A673 (cell line): ENCODE measurements at regions not wholly inside any gene's neighbourhood (a gene's known extent, or its start where the extent isn't known, plus 50 kb on each side); places are given as distances from the start of the nearest gene placed in this dataset.

Experiments used
- BruUV-seq: library from RNA; stranded (reverse); fragments of 400-500 nt; replicated peaks from 2 replicates; lab custom pipeline; 2021; lab: Mats Ljungman, UMichigan
- CTCF ChIA-PET: fragments of 300-600 bp; sonication (Branson Sonifier 250); formaldehyde crosslinking; loops from one replicate; lab custom pipeline; 2022; ENCODE audit warnings: antibody characterized with exemption; lab: Charles Lee
- POLR2A ChIA-PET: fragments of 300-600 bp; sonication (Branson Sonifier 250); formaldehyde crosslinking; loops from one replicate; lab custom pipeline; 2022; ENCODE audit warnings: antibody characterized with exemption; ENCODE audit not compliant: low non-redundant PET; lab: Charles Lee
- DNase-seq: peaks from one replicate; pipeline ENCODE4 v3.0.0-alpha.2; 2015; ENCODE audit warnings: low spot score
- H3K27ac ChIP-seq: fragments of 200-600 bp; sonication (generic); 2 replicates; pipeline ENCODE4 v1.5.1; 2016; ENCODE audit warnings: mixed run types, low read depth, mild to moderate bottlenecking, mixed read lengths, antibody characterized with exemption, low read length; ENCODE audit not compliant: poor library complexity, severe bottlenecking
- H3K27me3 ChIP-seq: fragments of 200-600 bp; sonication (generic); replicated peaks from 2 replicates; pipeline ENCODE4 v1.6.1; 2017; ENCODE audit warnings: mixed run types, low read depth, mild to moderate bottlenecking, mixed read lengths, antibody characterized with exemption, low read length; ENCODE audit not compliant: insufficient read depth, poor library complexity
- H3K36me3 ChIP-seq: fragments of 200-600 bp; sonication (generic); 2 replicates; pipeline ENCODE4 v1.6.1; 2016; ENCODE audit warnings: mixed run types, mild to moderate bottlenecking, mixed read lengths, antibody characterized with exemption, low read length; ENCODE audit not compliant: insufficient read depth, poor library complexity, severe bottlenecking
- H3K4me1 ChIP-seq: fragments of 200-600 bp; sonication (generic); 2 replicates; pipeline ENCODE4 v1.6.1; 2017; ENCODE audit warnings: mixed run types, mild to moderate bottlenecking, mixed read lengths, antibody characterized with exemption, low read length; ENCODE audit not compliant: insufficient read depth, poor library complexity, severe bottlenecking
- H3K4me3 ChIP-seq: fragments of 200-600 bp; sonication (generic); 2 replicates; pipeline ENCODE4 v1.5.1; 2016; ENCODE audit warnings: low read depth, mixed run types, mild to moderate bottlenecking, mixed read lengths, low read length; ENCODE audit not compliant: poor library complexity, severe bottlenecking
- H3K9me3 ChIP-seq: fragments of 200-600 bp; sonication (generic); 2 replicates; pipeline ENCODE4 v1.6.1; 2016; ENCODE audit warnings: mixed run types, low read depth, mild to moderate bottlenecking, mixed read lengths, antibody characterized with exemption, low read length; ENCODE audit not compliant: poor library complexity, severe bottlenecking
- EZH2 ChIP-seq: fragments of 200-600 bp; sonication (generic); IDR thresholded peaks from 2 replicates; pipeline ENCODE4 v1.6.1; 2017; ENCODE audit warnings: borderline replicate concordance, low read depth, mild to moderate bottlenecking, mixed read lengths, antibody characterized with exemption, low read length; ENCODE audit not compliant: poor library complexity, severe bottlenecking
- intact Hi-C: fragments of 100-400 bp; cut with micrococcal nuclease; formaldehyde crosslinking; loops from one replicate; pipeline ENCODE4 v1.10.0; 2022; ENCODE audit not compliant: unreplicated experiment
- TF ChIP-seq, protein P1 (sequence below): fragments of 300-800, 200-600 bp; sonication (generic); conservative IDR thresholded peaks from 2 replicates; pipeline ENCODE4 v1.5.1; 2017; ENCODE audit warnings: low read depth, mild to moderate bottlenecking, antibody characterized with exemption, low read length, moderate library complexity, mixed read lengths

DNA sequence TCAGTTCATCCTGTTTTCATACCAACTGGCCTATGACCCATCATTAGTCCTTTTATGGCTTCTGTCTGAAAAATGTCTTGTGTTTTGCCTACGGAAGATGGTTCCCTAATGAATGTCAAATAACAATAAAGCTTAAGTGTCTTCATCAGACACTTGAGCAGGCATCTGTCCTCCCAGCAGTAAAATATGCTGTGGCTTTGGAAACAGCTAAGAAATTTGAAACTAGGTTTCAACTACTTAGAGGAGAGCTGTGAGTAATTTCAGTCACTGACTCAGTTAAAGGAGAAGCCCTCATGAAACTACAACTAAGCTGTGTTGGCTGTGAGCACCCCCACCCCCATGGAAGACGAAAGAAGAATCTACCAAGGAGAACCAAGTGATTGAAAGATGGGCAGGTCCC is 409.4 kb upstream of the PPP2R3A start:
- BruUV-seq, result no TSS peak
- DNase-seq, result no peak
- ChIA-PET POLR2A (no interaction called here), CTCF (no interaction called here)
- no peaks in the 10 kb centered on the region for H3K4me1 ChIP-seq
- H3K27me3 ChIP-seq, result peaks cover 4% of the 10 kb centered on the region
- TF ChIP-seq, protein P1, sequence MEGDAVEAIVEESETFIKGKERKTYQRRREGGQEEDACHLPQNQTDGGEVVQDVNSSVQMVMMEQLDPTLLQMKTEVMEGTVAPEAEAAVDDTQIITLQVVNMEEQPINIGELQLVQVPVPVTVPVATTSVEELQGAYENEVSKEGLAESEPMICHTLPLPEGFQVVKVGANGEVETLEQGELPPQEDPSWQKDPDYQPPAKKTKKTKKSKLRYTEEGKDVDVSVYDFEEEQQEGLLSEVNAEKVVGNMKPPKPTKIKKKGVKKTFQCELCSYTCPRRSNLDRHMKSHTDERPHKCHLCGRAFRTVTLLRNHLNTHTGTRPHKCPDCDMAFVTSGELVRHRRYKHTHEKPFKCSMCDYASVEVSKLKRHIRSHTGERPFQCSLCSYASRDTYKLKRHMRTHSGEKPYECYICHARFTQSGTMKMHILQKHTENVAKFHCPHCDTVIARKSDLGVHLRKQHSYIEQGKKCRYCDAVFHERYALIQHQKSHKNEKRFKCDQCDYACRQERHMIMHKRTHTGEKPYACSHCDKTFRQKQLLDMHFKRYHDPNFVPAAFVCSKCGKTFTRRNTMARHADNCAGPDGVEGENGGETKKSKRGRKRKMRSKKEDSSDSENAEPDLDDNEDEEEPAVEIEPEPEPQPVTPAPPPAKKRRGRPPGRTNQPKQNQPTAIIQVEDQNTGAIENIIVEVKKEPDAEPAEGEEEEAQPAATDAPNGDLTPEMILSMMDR, result no peak
- no peak for TF ChIP-seq EZH2
- no peak overlapping the region for H3K4me3 ChIP-seq
- no peaks in the 10 kb centered on the region for H3K36me3 ChIP-seq
- intact Hi-C loops, result no loop called here
- no peaks in the 10 kb centered on the region for H3K9me3 ChIP-seq
- H3K27ac ChIP-seq, result no peak overlapping the region

DNA sequence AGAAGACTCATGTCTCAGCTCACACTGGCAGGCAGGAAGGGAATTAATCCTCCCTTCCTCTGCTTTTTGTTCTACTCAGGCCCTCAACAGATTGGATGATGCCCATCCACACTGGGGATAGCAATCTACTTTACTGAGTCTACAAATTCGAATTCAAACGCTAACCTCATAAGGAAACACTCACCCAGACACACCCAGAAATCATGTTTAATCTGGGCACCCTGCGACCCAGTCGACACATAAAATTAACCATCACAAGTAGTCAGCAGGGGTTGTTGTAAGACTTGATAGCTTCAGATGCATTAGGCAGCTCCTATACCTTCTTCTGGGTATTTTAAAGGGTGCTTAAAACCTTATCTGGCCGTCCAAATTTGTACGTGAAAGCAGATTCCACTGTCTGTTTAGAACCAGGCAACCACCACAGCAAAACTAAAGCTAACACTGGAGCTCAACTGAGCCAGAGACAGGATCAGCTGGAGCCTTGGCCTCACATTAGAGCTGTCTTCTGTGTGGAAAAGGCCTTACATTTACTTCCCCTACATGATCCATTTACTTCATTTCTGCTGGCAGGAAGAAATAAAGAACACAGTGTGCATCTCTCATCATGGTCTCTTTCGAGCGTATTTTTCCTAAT is 407.3 kb upstream of the PPP2R3A start:
- peaks cover 4% of the 10 kb centered on the region for H3K27me3 ChIP-seq
- TF ChIP-seq EZH2, result no peak
- TF ChIP-seq, protein P1, result no peak
- DNase-seq, result no peak
- H3K36me3 ChIP-seq, result no peaks in the 10 kb centered on the region
- CTCF ChIA-PET, result no interaction called here
- no peak overlapping the region for H3K4me3 ChIP-seq
- no TSS peak for BruUV-seq
- POLR2A ChIA-PET, result no interaction called here
- no peak overlapping the region for H3K27ac ChIP-seq
- intact Hi-C loops, result no loop called here
- no peaks in the 10 kb centered on the region for H3K4me1 ChIP-seq
- H3K9me3 ChIP-seq, result no peaks in the 10 kb centered on the region

DNA sequence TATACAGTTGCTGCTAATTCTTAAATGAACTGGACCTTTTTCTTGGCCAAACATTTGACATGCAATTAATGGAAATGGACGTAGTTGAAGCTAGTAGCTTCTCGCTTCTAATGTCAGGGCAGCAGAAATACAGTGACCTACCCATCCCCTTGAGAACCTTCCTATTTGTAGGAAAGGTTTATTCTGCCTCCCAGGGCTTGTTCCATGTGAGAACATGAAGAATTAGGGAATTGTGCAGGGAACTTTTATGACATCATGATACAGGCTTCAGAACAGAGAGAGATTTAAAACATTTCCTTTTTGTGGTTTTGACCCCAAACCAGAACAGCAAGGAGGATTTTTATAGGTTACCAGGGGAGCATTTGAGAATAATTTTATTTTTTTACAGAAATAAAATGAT is 406.6 kb upstream of the PPP2R3A start:
- BruUV-seq, result no TSS peak
- POLR2A ChIA-PET, result no interaction called here

More for the DNA sequence above, 406.6 kb upstream of the PPP2R3A start:
- CTCF ChIA-PET, result no interaction called here
- Histone ChIP-seq H3K27ac (no peak overlapping the region), H3K36me3 (no peaks in the 10 kb centered on the region), H3K9me3 (no peaks in the 10 kb centered on the region), H3K27me3 (peaks cover 4% of the 10 kb centered on the region), H3K4me3 (no peak overlapping the region), H3K4me1 (no peaks in the 10 kb centered on the region)
- TF ChIP-seq EZH2, result no peak
- TF ChIP-seq, protein P1, result no peak
- intact Hi-C loops, result no loop called here
- no peak for DNase-seq
